Ascending aorta (tissue), 2 donors: ENCODE measurements at regions not wholly inside any gene's neighbourhood (a gene's known extent, or its start where the extent isn't known, plus 50 kb on each side); places are given as distances from the start of the nearest gene placed in this dataset.

Experiments used
- DNase-seq, 2 donors: peaks; one replicate each; pipeline ENCODE4 v3.0.0-alpha.2; 2019; ENCODE audit warnings: low spot score in 2 of 2
- H3K27ac ChIP-seq, 2 donors: fragments of 200-600 bp; sonication (generic); one replicate each; pipeline ENCODE4 v1.5.1; 2016 to 2017; ENCODE audit warnings: mild to moderate bottlenecking in 1 of 2
- H3K27me3 ChIP-seq: fragments of 200-600 bp; sonication (generic); one replicate; pipeline ENCODE4 v1.5.1; 2017
- H3K36me3 ChIP-seq, 2 donors: fragments of 200-600 bp; sonication (generic); one replicate each; pipeline ENCODE4 v1.5.1; 2016
- H3K4me1 ChIP-seq, 2 donors: fragments of 200-600 bp; sonication (generic); one replicate each; pipeline ENCODE4 v1.5.1; 2016 to 2017; ENCODE audit warnings: mild to moderate bottlenecking in 1 of 2
- H3K4me3 ChIP-seq, 2 donors: fragments of 200-600 bp; sonication (generic); one replicate each; pipeline ENCODE4 v1.5.1; 2016 to 2017; ENCODE audit warnings: mild to moderate bottlenecking in 1 of 2
- H3K9me3 ChIP-seq, 2 donors: fragments of 200-600 bp; sonication (generic); one replicate each; pipeline ENCODE4 v1.5.1; 2016
- intact Hi-C: fragments of 100-400 bp; cut with DNase I; formaldehyde crosslinking; loops from one replicate; pipeline ENCODE4 v1.15.1; 2023
- TF ChIP-seq, protein P1 (sequence below), 3 experiments: fragments of 200-600 bp in 2 of 3; fragments of 450-650 bp in 1 of 3; sonication (generic) in 2 of 3; IDR thresholded peaks; one replicate each; pipeline ENCODE4 v1.5.1; 2016 to 2019; ENCODE audit warnings: antibody characterized with exemption in 3 of 3, mild to moderate bottlenecking in 1 of 3, moderate library complexity in 1 of 3

DNA sequence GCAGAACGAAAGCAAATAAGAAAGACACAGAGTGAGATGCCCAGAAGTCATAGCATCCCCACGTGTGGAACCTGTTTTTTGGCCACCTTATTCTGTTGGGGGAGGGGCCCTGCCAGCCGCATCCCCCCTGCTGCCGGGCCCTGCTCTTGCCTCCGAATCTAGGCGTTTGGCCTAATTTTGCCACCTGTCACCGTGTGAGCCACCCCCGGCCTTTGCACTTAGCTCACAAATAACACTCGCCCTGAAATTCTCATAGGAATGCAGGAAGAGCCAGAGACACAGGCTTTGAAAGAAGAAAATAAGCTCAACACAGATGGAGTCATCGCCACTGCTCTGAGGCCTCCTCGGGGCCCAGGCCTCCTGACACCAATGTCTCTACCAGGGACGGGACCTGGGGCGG, 522.6 kb upstream of the SALL3 start:
- DNase-seq: no peak
- no peaks in the 10 kb centered on the region for H3K36me3 ChIP-seq
- intact Hi-C loops: no loop called here
- no peaks in the 10 kb centered on the region for H3K9me3 ChIP-seq
- no peaks in the 10 kb centered on the region for H3K27me3 ChIP-seq
- TF ChIP-seq, protein P1, sequence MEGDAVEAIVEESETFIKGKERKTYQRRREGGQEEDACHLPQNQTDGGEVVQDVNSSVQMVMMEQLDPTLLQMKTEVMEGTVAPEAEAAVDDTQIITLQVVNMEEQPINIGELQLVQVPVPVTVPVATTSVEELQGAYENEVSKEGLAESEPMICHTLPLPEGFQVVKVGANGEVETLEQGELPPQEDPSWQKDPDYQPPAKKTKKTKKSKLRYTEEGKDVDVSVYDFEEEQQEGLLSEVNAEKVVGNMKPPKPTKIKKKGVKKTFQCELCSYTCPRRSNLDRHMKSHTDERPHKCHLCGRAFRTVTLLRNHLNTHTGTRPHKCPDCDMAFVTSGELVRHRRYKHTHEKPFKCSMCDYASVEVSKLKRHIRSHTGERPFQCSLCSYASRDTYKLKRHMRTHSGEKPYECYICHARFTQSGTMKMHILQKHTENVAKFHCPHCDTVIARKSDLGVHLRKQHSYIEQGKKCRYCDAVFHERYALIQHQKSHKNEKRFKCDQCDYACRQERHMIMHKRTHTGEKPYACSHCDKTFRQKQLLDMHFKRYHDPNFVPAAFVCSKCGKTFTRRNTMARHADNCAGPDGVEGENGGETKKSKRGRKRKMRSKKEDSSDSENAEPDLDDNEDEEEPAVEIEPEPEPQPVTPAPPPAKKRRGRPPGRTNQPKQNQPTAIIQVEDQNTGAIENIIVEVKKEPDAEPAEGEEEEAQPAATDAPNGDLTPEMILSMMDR (IDR thresholded peaks at IDR 0.05): no peak
- H3K4me3 ChIP-seq: no peak overlapping the region
- H3K27ac ChIP-seq: no peak overlapping the region
- no peaks in the 10 kb centered on the region for H3K4me1 ChIP-seq

DNA sequence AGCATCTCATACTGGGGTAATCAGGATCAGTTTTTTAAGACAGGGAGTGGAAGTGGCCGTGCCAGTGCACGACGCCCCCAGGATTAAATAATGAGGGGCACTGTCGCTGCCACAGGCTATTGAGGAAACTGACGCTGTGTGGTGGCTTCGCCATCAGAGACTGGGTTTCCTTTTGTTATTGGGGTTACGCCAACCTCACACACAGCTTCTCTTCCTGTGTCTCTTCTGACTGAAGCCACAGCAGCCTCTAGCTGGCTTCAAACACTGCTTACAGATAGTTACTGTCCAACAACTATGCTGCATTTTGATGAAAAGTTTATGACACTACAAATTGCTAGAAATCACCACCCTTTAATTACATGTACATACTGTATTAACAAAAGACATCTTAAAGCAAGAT, 521.9 kb upstream of the SALL3 start:
- DNase-seq: no peak
- Histone ChIP-seq H3K27ac (no peak overlapping the region), H3K9me3 (no peaks in the 10 kb centered on the region), H3K27me3 (no peaks in the 10 kb centered on the region), H3K4me1 (no peaks in the 10 kb centered on the region), H3K36me3 (no peaks in the 10 kb centered on the region), H3K4me3 (no peak overlapping the region)
- TF ChIP-seq, protein P1 (IDR thresholded peaks at IDR 0.05): no peak
- intact Hi-C loops: no loop called here

DNA sequence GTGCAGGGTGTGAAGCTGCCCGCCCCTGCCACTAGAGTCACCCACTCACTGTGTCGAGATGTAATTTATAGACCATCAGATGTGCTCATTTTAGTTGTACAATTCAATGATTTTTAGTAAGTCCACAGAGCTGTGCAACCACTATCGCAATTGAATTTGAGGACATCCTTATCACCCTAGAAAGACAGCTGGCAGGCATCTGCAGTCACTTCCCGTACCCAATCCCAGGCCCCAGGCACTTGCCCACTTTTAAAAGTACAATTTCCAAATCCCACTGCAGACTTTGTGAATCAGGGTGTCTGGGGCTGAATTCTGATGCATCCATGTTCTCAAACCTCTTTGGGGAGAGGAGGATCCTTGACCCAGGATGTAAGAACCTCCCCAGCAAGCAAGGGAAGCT, 521.3 kb upstream of the SALL3 start:
- H3K36me3 ChIP-seq: no peaks in the 10 kb centered on the region
- H3K27ac ChIP-seq: no peak overlapping the region
- no peaks in the 10 kb centered on the region for H3K27me3 ChIP-seq
- H3K9me3 ChIP-seq: no peaks in the 10 kb centered on the region
- no peaks in the 10 kb centered on the region for H3K4me1 ChIP-seq
- TF ChIP-seq, protein P1 (IDR thresholded peaks at IDR 0.05): no peak
- DNase-seq: no peak
- intact Hi-C loops: no loop called here
- H3K4me3 ChIP-seq: no peak overlapping the region

DNA sequence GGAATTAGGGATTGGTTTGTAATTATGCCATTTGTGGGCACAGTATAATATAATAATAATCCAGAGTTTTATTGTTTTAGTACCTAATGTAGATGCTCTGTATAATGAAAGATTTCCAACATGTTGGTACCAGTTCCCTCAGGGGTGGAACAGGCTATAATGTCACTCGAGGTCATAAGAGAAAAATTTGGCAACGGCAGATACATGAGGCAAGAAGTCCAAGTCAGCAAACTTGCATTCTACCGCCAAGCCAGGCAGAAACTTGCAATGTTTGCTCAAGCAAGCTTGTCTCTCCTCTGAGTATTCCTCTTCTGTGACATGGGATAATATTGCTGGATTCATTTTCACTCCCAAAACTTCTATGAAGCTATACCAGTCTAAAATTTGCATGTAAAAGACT, 520.0 kb upstream of the SALL3 start:
- Histone ChIP-seq H3K36me3 (no peaks in the 10 kb centered on the region), H3K4me3 (no peak overlapping the region), H3K4me1 (no peaks in the 10 kb centered on the region), H3K27ac (no peak overlapping the region), H3K9me3 (peaks cover 0 to 9% of the 10 kb centered on the region in 2 donors), H3K27me3 (no peaks in the 10 kb centered on the region)
- TF ChIP-seq, protein P1 (IDR thresholded peaks at IDR 0.05): no peak
- intact Hi-C loops: no loop called here
- DNase-seq: no peak

DNA sequence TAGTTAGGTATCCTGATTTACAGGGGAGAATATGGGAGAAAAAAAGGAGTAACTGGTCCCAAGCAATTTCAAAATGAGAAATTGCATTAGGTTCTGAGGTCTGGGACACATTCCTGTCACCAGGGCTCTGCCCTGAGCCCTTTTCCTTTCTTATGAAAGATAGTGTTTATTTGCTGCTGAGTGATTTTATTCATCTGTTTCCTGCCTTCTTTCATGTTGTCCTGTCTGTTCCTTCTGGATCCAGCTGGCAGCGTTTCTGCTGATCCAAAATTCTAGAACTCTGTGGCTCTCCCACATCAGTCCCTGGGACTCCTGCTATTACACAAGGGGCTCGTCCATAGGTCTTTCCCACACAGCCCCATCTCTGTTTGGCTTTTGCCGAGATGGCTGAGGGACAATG, 519.1 kb upstream of the SALL3 start:
- DNase-seq: no peak
- no peaks in the 10 kb centered on the region for H3K27me3 ChIP-seq
- H3K4me3 ChIP-seq: no peak overlapping the region
- H3K36me3 ChIP-seq: no peaks in the 10 kb centered on the region
- H3K27ac ChIP-seq: no peak overlapping the region
- no peaks in the 10 kb centered on the region for H3K4me1 ChIP-seq
- intact Hi-C loops: no loop called here
- H3K9me3 ChIP-seq: peaks cover 0 to 9% of the 10 kb centered on the region in 2 donors
- TF ChIP-seq, protein P1 (IDR thresholded peaks at IDR 0.05): no peak

DNA sequence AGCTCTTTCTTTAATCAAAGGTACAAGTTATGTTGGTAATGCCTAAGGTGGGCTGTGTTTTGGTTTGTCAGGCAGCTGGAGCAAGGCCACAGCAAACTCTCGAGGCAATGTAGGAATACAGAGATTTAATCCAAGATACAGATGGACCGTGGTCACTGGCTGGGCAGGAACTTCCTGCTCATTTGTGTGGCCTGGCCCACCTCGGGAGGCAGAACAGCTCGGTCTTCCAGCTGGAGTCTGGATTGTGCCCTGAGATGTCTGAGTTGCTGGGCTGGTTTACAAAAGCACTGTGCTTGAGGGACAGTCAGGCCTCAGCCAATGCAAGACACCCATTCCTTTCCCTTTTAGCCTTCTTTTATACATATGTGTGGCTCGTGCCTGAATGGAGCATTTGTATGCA, 506.1 kb upstream of the SALL3 start:
- TF ChIP-seq, protein P1 (IDR thresholded peaks at IDR 0.05): no peak
- Histone ChIP-seq H3K36me3 (no peaks in the 10 kb centered on the region), H3K4me3 (no peak overlapping the region), H3K4me1 (no peaks in the 10 kb centered on the region), H3K27me3 (no peaks in the 10 kb centered on the region), H3K9me3 (no peaks in the 10 kb centered on the region), H3K27ac (no peak overlapping the region)
- no peak for DNase-seq
- intact Hi-C loops: no loop called here
